Tibial nerve (tissue), 4 donors: ENCODE measurements at regions not wholly inside any gene's neighbourhood (a gene's known extent, or its start where the extent isn't known, plus 50 kb on each side); places are given as distances from the start of the nearest gene placed in this dataset.

Experiments
- CTCF ChIP-seq, 5 experiments: fragments of 200-600 bp in 3 of 5; fragments of 450-650 bp in 2 of 5; sonication (generic) in 3 of 5; IDR thresholded peaks; one replicate each; pipeline ENCODE4 v1.5.1; 2016 to 2019; ENCODE audit warnings: antibody characterized with exemption in 5 of 5, mild to moderate bottlenecking in 3 of 5, moderate library complexity in 2 of 5
- EP300 ChIP-seq, 2 donors: sonication (generic); formaldehyde crosslinking; IDR thresholded peaks; one replicate each; pipeline ENCODE4 v1.6.1; 2017; ENCODE audit warnings: antibody characterized with exemption in 2 of 2, mild to moderate bottlenecking in 1 of 2

DNA sequence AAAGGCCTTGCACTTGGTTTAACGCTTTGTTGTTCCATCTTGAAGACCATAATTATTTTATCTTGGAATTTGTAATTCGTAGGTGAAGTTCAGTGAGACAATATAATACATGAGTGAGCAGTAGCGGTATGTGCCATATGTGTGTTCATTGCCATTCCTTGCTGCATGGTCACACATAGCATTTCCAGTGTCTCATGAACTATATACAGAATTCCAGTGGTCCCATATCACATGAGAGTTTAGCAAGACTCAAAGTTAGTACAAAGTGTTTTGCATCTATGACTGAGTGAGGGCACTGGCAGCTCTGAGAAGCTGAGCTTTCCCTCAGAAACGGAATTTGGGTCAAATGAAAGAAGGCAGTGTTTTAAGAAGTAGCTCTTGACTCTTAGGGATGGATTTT lies 359.8 kb downstream of the FOXG1 start:
- TF ChIP-seq CTCF (IDR thresholded peaks at IDR 0.05) = no peak
- TF ChIP-seq EP300 (IDR thresholded peaks at IDR 0.05) = no peak
